Upper lobe of right lung (tissue), 1 donor: ENCODE measurements at regions not wholly inside any gene's neighbourhood (a gene's known extent, or its start where the extent isn't known, plus 50 kb on each side); places are given as distances from the start of the nearest gene placed in this dataset.

Source experiments
- ATAC-seq: fragments of 200-7000 bp; cut with Tn5 transposase; one replicate; pipeline ENCODE4 v1.9.1; 2020; ENCODE audit warnings: mild to moderate bottlenecking, moderate library complexity
- DNase-seq: peaks from one replicate; pipeline ENCODE4 v3.0.0-alpha.2; 2020
- H3K27ac ChIP-seq: fragments of 200-600 bp; one replicate; pipeline ENCODE4 v1.8.0; 2022
- H3K27me3 ChIP-seq: fragments of 200-600 bp; one replicate; pipeline ENCODE4 v1.8.0; 2022; ENCODE audit warnings: mild to moderate bottlenecking
- H3K36me3 ChIP-seq: fragments of 200-600 bp; one replicate; pipeline ENCODE4 v1.8.0; 2022
- H3K4me1 ChIP-seq: fragments of 200-600 bp; one replicate; pipeline ENCODE4 v1.8.0; 2022
- H3K4me3 ChIP-seq: fragments of 200-600 bp; one replicate; pipeline ENCODE4 v1.8.0; 2022; ENCODE audit warnings: mild to moderate bottlenecking
- H3K9me3 ChIP-seq: fragments of 200-600 bp; one replicate; pipeline ENCODE4 v1.8.0; 2022
- intact Hi-C: fragments of 100-400 bp; cut with DNase I; formaldehyde crosslinking; loops from one replicate; pipeline ENCODE4 v1.11.0; 2022
- TF ChIP-seq, protein P1 (sequence below): fragments of 200-600 bp; IDR thresholded peaks from one replicate; pipeline ENCODE4 v1.8.0; 2022; ENCODE audit warnings: antibody characterized with exemption
- donor health status: DM: no; HTN: yes; CAD: no; lungs with severe emphysema.

DNA sequence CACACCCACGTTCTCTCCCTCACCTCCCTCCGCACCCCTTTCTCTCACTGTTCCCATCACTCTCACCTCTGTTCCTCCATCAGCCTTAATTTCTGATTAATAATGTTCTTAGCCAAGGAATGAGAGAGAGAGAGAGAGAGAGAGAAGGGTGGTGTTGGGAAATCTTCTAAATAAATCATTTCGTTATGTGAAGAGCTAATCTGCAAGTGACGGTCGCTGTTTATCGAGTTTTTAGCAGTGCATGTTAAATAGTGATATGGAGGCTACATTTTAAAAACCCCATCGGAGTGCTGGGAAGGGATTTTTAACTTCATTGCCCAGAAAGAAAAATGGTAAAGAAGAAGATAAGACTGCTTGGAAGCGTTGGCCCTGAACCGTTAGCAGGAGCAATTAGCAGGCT lies 203.3 kb upstream of the LHX5 start:
- no peak overlapping the region for H3K4me3 ChIP-seq
- TF ChIP-seq, protein P1, sequence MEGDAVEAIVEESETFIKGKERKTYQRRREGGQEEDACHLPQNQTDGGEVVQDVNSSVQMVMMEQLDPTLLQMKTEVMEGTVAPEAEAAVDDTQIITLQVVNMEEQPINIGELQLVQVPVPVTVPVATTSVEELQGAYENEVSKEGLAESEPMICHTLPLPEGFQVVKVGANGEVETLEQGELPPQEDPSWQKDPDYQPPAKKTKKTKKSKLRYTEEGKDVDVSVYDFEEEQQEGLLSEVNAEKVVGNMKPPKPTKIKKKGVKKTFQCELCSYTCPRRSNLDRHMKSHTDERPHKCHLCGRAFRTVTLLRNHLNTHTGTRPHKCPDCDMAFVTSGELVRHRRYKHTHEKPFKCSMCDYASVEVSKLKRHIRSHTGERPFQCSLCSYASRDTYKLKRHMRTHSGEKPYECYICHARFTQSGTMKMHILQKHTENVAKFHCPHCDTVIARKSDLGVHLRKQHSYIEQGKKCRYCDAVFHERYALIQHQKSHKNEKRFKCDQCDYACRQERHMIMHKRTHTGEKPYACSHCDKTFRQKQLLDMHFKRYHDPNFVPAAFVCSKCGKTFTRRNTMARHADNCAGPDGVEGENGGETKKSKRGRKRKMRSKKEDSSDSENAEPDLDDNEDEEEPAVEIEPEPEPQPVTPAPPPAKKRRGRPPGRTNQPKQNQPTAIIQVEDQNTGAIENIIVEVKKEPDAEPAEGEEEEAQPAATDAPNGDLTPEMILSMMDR: no peak
- no peak overlapping the region for H3K27ac ChIP-seq
- H3K9me3 ChIP-seq: no peaks in the 10 kb centered on the region
- H3K36me3 ChIP-seq: no peaks in the 10 kb centered on the region
- ATAC-seq (no peak), DNase-seq (no peak)
- intact Hi-C loops: no loop called here
- no peaks in the 10 kb centered on the region for H3K4me1 ChIP-seq
- peaks cover 19% of the 10 kb centered on the region for H3K27me3 ChIP-seq

DNA sequence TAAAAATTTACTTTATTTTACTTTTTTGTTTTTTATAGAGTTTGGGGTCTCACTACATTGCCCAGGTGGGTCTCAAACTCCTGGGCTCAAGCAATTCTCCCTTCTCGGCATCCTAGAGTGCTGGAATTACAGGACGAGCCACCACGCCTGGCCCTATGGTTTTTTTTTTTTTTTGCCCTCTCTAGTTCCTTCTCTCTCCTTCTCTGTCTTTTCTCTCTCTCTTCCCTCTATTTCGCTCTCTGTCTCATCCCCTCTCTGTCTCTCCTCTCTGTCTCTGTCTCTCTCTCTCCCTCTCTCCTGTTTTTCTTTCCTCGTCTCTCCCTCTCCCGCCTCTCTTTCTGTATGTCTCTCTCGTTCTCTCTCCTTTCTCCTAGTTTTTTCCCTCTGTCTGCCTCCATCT lies 202.6 kb upstream of the LHX5 start:
- H3K27ac ChIP-seq: no peak overlapping the region
- no peak for ATAC-seq
- no peak overlapping the region for H3K4me3 ChIP-seq
- no peaks in the 10 kb centered on the region for H3K9me3 ChIP-seq
- intact Hi-C loops: no loop called here
- DNase-seq: no peak
- TF ChIP-seq, protein P1: no peak
- H3K4me1 ChIP-seq: no peaks in the 10 kb centered on the region
- H3K27me3 ChIP-seq: peaks cover 25% of the 10 kb centered on the region
- no peaks in the 10 kb centered on the region for H3K36me3 ChIP-seq

DNA sequence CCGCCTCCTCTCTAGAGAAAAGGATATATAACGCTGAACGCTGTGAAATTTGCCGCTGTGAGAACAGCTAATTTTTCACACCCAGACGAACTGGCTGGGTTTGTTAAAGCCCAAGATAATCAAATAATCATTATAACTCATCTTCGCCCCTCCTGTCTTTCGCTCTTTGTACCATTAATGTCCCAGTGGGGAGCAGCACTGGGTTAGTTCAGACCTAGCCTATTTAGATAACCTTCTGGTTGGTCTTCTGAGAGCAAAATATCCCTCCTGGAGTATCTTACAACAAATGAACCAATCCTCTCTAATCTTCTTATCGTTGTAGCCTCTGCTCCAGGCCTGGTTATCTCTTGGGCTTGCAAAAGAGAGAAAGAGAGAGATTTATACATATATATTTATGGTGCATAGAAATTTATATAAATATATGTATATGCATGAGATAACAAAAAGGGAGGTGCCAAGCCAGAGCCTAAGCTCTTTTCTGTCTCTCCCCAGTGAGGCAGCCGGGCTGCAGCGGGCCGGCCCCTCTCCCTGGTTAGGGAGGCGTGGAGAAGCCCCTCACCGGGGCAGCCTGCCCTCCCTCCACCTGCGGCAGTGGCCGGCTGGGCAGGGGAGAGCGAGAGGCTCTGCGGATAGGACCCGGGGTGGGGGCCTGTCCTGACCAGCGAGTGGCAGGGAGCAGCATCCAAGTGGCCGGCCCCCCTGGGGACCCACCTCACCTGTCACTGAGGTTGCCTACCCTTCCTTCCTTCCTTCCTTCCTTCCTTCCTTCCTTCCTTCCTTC lies 202.0 kb upstream of the LHX5 start:
- peaks cover 30% of the 10 kb centered on the region for H3K27me3 ChIP-seq
- no peak overlapping the region for H3K27ac ChIP-seq
- intact Hi-C loops: no loop called here
- DNase-seq (no peak), ATAC-seq (no peak)
- TF ChIP-seq, protein P1: no peak
- H3K4me1 ChIP-seq: no peaks in the 10 kb centered on the region
- H3K36me3 ChIP-seq: no peaks in the 10 kb centered on the region
- H3K9me3 ChIP-seq: no peaks in the 10 kb centered on the region
- no peak overlapping the region for H3K4me3 ChIP-seq

DNA sequence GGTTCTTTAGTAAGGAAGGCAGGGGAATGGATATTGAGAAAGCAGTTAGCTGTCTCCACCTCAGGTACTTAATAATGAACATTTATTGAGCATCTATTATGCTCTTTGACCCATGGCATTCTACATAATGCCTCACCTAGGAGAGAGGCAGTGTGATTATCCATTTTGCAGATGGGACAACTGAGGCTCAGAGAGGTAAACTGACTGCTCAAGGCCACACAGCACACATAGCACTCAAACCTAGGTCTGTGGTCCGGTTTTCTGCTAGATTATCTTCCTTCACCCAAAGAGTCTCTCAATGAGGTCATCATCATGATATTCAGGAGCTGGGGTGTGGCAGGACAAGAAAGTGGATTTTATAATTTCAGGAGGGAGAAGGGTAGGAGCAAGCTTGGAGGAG lies 199.1 kb upstream of the LHX5 start:
- no peak overlapping the region for H3K27ac ChIP-seq
- no peak for ATAC-seq
- H3K9me3 ChIP-seq: no peaks in the 10 kb centered on the region
- TF ChIP-seq, protein P1: no peak
- no peak for DNase-seq
- peaks cover 48% of the 10 kb centered on the region for H3K27me3 ChIP-seq
- intact Hi-C loops: no loop called here
- no peak overlapping the region for H3K4me3 ChIP-seq
- H3K36me3 ChIP-seq: no peaks in the 10 kb centered on the region
- no peaks in the 10 kb centered on the region for H3K4me1 ChIP-seq

DNA sequence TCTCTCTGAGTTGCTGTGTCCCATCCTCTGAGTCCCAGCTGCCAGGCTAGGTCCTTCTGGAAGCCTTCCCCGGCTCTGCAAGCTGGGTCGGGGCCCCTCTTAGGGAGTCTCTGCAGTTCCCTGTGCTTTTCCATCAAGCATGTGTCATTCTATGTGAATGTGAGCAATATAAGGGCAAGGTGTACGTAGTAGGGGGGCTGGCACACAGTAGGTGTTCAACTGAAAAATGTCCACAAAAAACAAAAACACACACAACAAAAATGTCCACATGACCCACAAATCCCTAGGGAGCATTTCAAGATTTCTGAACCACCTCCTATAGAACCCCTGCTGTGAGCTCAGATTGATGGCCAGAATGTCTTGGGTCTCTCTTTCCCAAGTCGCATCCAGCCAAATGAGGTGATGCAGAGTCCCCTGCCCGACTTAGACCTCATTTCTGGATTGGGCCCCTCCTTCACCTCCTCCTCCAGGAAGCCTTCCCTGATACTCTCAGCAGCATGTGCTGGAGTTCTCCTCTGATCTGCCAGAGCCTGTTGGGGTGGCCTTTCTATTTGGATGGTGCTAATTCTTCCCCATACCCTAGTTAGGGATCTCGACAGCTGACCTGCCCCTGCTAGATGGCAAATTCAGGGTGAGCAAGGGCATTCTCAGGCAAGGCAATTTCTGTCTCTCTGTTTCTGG lies 196.1 kb upstream of the LHX5 start:
- DNase-seq (no peak), ATAC-seq (no peak)
- Histone ChIP-seq H3K4me3 (no peak overlapping the region), H3K27ac (no peak overlapping the region), H3K4me1 (no peaks in the 10 kb centered on the region), H3K27me3 (peaks cover 36% of the 10 kb centered on the region), H3K36me3 (no peaks in the 10 kb centered on the region), H3K9me3 (no peaks in the 10 kb centered on the region)
- TF ChIP-seq, protein P1: no peak
- intact Hi-C loops: no loop called here
